K562 (cell line): ENCODE measurements at regions not wholly inside any gene's neighbourhood (a gene's known extent, or its start where the extent isn't known, plus 50 kb on each side); places are given as distances from the start of the nearest gene placed in this dataset.

Experiments
- ATF2 ChIP-seq: sonication (generic); formaldehyde crosslinking; IDR thresholded peaks from 2 replicates; pipeline ENCODE4 v1.8.1; 2022; ENCODE audit warnings: missing genetic modification reagents
- CBX1 ChIP-seq: sonication (generic); IDR thresholded peaks from 2 replicates; pipeline ENCODE4 v1.6.1; 2016; ENCODE audit warnings: antibody characterized with exemption, low read depth, mild to moderate bottlenecking
- CGGBP1 ChIP-seq: fragments of 250-450 bp; sonication (Bioruptor Pico); IDR thresholded peaks from 2 replicates; pipeline ENCODE4 v1.9.0; 2021; ENCODE audit warnings: mild to moderate bottlenecking
- DEAF1 ChIP-seq: fragments of 450-650 bp; formaldehyde crosslinking; IDR thresholded peaks from 2 replicates; pipeline ENCODE4 v1.4.0; 2020; ENCODE audit warnings: mild to moderate bottlenecking, moderate library complexity
- DPF2 ChIP-seq: fragments of 450-650 bp; IDR thresholded peaks from 2 replicates; pipeline ENCODE4 v1.6.1; 2016
- ETV6 ChIP-seq, 3 experiments: fragments of 150-350 bp in 1 of 3; sonication (generic) in 1 of 3; formaldehyde crosslinking in 1 of 3; IDR thresholded peaks; 2 replicates each; pipeline versions ENCODE4 v1.6.1 to v1.8.0; 2014 to 2022; ENCODE audit warnings: borderline replicate concordance in 2 of 3, low read depth in 2 of 3, antibody characterized with exemption in 1 of 3, low read length in 1 of 3, mild to moderate bottlenecking in 1 of 3, missing genetic modification reagents in 1 of 3
- FOXJ3 ChIP-seq: sonication (generic); formaldehyde crosslinking; IDR thresholded peaks from 2 replicates; pipeline ENCODE4 v1.4.0; 2020; ENCODE audit warnings: mild to moderate bottlenecking, missing genetic modification reagents
- GMEB1 ChIP-seq: fragments of 250-450 bp; sonication (Bioruptor Pico); IDR thresholded peaks from 2 replicates; pipeline ENCODE4 v1.4.0; 2020; ENCODE audit warnings: mild to moderate bottlenecking
- HDAC8 ChIP-seq: fragments of 450-650 bp; IDR thresholded peaks from 2 replicates; pipeline ENCODE4 v1.6.1; 2016; ENCODE audit warnings: mild to moderate bottlenecking, missing genetic modification characterization, moderate library complexity, missing compliant biosample characterization
- MECOM ChIP-seq: fragments of 250-450 bp; sonication (Bioruptor Pico); IDR thresholded peaks from 2 replicates; pipeline ENCODE4 v1.8.0; 2022; ENCODE audit warnings: inconsistent platforms
- PHF20 ChIP-seq: fragments of 450-650 bp; IDR thresholded peaks from 2 replicates; pipeline ENCODE4 v1.6.1; 2018; ENCODE audit not compliant: partially characterized antibody
- PHF21A ChIP-seq: fragments of 450-650 bp; IDR thresholded peaks from 2 replicates; pipeline ENCODE4 v1.6.1; 2017; ENCODE audit warnings: low read depth, borderline replicate concordance
- RAD51 ChIP-seq: fragments of 450-650 bp; IDR thresholded peaks from 2 replicates; pipeline ENCODE4 v1.7.1; 2016; ENCODE audit warnings: low read depth, mild to moderate bottlenecking, borderline replicate concordance
- ZBTB11 ChIP-seq, 3 experiments: fragments of 200-800 bp in 1 of 3; fragments of 250-450 bp in 1 of 3; fragments of 450-650 bp in 1 of 3; sonication (Bioruptor Pico) in 1 of 3; sonication (Bioruptor generic) in 1 of 3; formaldehyde crosslinking in 1 of 3; IDR thresholded peaks; 2 replicates each; pipeline versions ENCODE4 v1.6.1 to v1.8.0; 2016 to 2022; ENCODE audit warnings: mild to moderate bottlenecking in 2 of 3, missing genetic modification characterization in 2 of 3, missing compliant biosample characterization in 1 of 3, moderate library complexity in 1 of 3
- ZBTB49 ChIP-seq: sonication (generic); formaldehyde crosslinking; IDR thresholded peaks from 2 replicates; pipeline ENCODE4 v1.8.0; 2022; ENCODE audit warnings: missing genetic modification reagents, mild to moderate bottlenecking, borderline replicate concordance
- ZNF695 ChIP-seq: fragments of 450-650 bp; formaldehyde crosslinking; IDR thresholded peaks from 2 replicates; pipeline ENCODE4 v1.4.0; 2020; ENCODE audit warnings: mild to moderate bottlenecking, moderate library complexity

- TF ChIP-seq ZBTB49, result no peak
- TF ChIP-seq MECOM (CRISPR knock-in tag), result no peak
- TF ChIP-seq PHF21A, result no peak
- TF ChIP-seq DEAF1 (CRISPR knock-in tag), result no peak
- no peak for TF ChIP-seq ZNF695 (CRISPR knock-in tag)
- TF ChIP-seq FOXJ3, result no peak
- no peak for TF ChIP-seq RAD51
- TF ChIP-seq HDAC8, result no peak
- no peak for TF ChIP-seq PHF20
- TF ChIP-seq DPF2, result peak; percentile 78; the same call in 1 of the 2 replicates
- no peak for TF ChIP-seq CBX1
- TF ChIP-seq GMEB1, result no peak
- peak in 1 of 3 experiments; percentile 56; a peak in 1 of 6 replicates for TF ChIP-seq ZBTB11 (CRISPR knock-in tag; IDR thresholded peaks at IDR 0.05)
- TF ChIP-seq CGGBP1 (CRISPR knock-in tag), result no peak
- TF ChIP-seq ATF2 (CRISPR knock-in tag), result no peak
- no peak for TF ChIP-seq ETV6 (IDR thresholded peaks at IDR 0.05; ENCODE audit: borderline replicate concordance in 1 of 2, low read depth in 2 of 2, low read length in 1 of 2)
- TF ChIP-seq ETV6 (CRISPR knock-in tag; IDR thresholded peaks at IDR 0.05; ENCODE audit: borderline replicate concordance), result no peak
These were observed 68.0 kb upstream of the CTTNBP2 start (continued) for GRCh38 chr7:117941138-117941810.
